ENCODE measurements at regions not wholly inside any gene's neighbourhood (a gene's known extent, or its start where the extent isn't known, plus 50 kb on each side); places are given as distances from the start of the nearest gene placed in this dataset.

DNA sequence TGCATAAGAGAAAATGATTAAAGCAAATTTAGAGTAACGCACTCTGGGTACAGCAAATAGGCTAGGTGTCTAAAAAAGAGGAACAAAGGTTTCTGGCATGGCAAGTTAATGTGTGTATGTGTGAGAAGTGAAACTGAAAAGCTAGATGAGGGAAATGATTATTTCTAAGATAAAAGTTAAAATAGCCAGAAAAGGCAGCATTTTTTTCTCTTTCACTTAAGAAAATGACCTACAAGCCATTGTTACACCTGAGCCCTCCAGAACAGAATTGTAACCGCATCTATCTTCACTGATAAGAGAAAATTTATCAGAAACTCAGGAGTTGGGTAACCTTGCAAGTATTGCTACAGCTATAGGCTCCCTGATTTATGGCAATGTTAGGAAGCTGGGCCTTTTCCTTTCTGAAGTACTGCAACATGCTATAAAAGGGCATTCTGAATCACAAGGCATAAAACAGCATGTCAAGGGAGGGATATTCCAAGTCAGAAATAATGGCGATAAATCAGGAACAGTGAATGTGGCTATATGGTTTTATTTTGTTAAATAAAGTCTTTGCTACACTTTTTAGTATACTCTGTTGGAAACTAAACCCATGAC, 395.3 kb downstream of the TBC1D32 start:
- TF ChIP-seq, protein P1, sequence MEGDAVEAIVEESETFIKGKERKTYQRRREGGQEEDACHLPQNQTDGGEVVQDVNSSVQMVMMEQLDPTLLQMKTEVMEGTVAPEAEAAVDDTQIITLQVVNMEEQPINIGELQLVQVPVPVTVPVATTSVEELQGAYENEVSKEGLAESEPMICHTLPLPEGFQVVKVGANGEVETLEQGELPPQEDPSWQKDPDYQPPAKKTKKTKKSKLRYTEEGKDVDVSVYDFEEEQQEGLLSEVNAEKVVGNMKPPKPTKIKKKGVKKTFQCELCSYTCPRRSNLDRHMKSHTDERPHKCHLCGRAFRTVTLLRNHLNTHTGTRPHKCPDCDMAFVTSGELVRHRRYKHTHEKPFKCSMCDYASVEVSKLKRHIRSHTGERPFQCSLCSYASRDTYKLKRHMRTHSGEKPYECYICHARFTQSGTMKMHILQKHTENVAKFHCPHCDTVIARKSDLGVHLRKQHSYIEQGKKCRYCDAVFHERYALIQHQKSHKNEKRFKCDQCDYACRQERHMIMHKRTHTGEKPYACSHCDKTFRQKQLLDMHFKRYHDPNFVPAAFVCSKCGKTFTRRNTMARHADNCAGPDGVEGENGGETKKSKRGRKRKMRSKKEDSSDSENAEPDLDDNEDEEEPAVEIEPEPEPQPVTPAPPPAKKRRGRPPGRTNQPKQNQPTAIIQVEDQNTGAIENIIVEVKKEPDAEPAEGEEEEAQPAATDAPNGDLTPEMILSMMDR (optimal IDR thresholded peaks at IDR 0.05 in 1 of 3, IDR thresholded peaks at IDR 0.05 in 1 of 3, conservative IDR thresholded peaks at IDR 0.05 in 1 of 3; ENCODE audit: extremely low read depth in 1 of 3, insufficient read depth in 2 of 3, low read length in 3 of 3) = no peak
- no peak for TF ChIP-seq EZH2 (IDR thresholded peaks at IDR 0.05; ENCODE audit: low read length)

All from keratinocyte (primary cell).